Germinal center (tissue), 1 donor: ENCODE measurements at regions not wholly inside any gene's neighbourhood (a gene's known extent, or its start where the extent isn't known, plus 50 kb on each side); places are given as distances from the start of the nearest gene placed in this dataset.

Source experiments
- DNase-seq: peaks from one replicate; pipeline ENCODE4 v3.0.0; 2012; ENCODE audit warnings: mixed read lengths, low spot score

DNA sequence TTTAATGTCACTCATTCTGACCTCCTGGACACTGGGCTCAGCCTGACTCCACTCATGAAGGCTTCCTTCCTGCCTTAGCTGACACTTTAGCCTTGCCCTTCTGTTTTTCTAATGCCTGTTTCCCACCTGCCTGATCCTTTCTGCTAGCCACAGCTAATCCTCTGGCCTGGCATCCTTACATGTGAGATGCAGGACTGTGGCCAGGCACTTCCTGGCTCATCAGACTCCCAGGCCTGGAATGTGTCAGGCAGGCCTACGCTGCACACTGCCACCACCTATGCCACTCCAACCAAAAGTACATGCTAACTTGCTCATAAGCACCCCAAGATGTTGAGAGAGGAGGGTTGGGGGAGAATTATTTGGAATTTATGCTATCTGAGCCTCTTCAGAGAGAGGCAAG lies 138.8 kb upstream of the NALF2 start:
- DNase-seq: no peak

- DNase-seq: no peak
These were observed 141.3 kb upstream of the NALF2 start for GRCh38 chrX:69362856-69363255.

DNA sequence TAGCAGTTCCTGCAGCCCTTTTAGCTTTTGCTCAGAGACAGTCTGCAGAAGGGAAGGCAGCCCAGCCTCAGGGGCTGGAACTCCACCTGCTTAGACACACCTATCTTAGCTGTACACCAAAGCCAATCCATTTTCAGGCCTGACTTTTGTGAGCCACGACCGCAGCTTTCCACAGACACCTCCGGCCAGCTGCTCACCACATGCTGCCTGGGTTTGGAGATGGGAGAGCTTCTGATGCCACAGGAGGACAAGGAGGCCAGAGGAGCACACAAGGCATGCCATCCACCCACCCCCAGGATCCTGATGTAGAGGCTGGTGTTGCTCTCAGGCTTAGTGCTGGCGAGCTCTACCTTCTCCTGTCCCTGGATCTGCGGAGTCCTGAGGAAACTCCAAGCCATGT lies 141.8 kb upstream of the NALF2 start:
- DNase-seq: no peak

DNA sequence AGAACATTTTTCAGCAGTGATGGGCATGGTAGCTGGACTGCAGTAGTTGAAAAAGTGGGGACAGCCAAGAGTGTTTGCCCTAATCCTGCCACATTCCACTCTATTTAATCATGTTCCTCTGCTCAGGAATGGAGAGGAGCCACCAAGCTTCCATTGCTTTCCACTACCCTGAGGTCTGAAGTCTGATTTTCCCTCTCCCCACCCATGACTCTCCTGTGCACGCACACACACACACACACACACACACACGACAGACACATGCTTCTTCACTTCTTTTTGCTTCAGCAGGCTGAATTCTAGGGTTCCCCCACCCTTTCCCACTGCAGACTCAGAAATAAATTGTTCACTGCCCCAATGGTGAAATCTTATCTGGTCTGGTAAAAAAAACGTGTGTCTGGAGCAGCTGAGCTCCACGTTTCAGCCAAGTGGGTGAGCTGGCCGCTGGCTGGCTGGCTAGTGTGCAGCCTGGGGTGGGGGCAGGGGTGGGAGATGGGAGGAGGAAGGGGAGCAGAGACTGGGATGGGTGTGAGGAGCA lies 142.7 kb upstream of the NALF2 start:
- no peak for DNase-seq

DNA sequence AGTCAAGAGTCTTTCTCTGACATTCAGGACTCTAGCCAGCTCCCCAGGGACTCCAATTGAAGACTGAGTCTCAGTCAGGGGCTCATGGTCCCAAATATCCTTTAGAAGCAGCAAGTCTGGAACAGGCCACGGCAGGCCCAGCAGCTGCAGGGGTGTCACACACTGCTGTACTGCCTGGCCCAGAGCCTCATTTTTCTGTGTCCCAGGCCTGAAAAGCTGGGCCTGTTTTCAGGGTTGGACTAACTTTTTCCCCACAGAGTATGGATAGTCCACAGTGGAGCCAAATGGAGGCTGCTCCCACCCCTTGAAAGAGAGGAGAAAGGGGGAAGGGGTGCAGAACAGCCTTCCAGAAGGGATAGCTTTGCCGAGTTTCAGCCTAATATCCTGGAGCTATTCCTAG lies 146.8 kb upstream of the NALF2 start:
- DNase-seq: no peak

GRCh38 chrX:69324851-69325250 lies 159.6 kb upstream of the PJA1 start:
- no peak for DNase-seq

DNA sequence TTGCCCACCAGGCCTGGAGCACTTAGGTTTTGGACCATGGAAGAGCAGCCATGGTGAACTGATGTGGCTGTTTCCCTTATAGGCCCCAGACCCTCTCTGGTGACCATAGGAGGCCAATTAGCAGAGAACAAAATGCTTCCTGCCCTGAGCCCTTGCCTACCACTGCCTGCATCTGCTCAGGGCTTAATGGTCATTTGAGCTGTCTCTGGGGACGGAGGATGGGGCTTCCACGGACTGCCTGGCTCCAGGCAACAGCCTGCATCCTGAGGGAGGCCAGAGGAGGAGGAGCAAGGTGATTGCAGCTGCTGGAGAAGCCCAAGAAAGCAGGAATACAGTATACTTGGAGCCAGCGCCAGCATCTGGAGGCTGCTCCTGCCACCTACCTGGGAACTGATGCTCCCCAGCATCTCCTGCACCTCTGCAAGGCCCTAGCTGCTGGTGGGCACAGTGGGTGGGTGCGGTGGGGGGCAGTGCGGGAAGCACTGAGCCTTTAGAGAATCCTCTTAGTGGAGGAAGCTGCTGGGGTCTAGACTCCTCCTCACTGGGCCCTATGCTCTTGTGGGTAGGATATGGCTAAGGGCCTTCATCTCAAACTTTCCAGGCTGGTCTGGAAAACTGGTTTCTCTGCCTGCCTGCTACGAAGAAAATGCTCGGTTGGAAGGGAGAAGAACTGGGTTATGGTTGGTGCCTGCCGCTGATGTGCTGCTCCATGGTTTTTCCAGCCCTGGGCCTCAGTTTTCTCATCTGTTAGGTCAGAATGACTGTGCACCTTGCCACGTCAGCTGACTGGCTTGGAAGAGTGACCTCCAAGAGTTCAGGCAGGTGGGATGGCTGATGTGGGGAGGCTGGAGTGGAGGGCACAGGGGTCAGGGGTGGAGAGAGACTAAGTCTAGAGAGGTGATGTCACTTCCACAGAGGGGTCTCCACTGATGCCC lies 158.8 kb upstream of the PJA1 start:
- DNase-seq: no peak

DNA sequence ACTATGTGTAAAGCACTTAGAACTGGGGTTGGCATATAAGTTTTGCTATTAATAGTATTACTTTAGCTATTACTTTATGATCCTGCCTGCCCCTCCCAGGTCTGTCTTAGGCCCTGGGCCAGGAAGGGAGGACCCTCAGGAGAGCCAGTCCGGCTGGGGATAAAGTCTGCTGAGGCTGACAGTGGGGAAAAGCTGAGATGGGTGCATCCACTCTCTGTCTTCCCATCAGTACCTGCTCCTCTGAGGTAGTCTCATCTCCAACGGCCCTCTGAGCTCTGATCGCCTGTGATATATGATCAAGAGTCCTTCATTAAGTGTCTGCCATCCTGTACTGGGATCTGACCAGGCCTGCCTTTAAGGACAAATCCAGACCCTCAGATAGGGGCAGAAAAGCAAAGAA lies 156.5 kb upstream of the PJA1 start:
- DNase-seq: no peak

DNA sequence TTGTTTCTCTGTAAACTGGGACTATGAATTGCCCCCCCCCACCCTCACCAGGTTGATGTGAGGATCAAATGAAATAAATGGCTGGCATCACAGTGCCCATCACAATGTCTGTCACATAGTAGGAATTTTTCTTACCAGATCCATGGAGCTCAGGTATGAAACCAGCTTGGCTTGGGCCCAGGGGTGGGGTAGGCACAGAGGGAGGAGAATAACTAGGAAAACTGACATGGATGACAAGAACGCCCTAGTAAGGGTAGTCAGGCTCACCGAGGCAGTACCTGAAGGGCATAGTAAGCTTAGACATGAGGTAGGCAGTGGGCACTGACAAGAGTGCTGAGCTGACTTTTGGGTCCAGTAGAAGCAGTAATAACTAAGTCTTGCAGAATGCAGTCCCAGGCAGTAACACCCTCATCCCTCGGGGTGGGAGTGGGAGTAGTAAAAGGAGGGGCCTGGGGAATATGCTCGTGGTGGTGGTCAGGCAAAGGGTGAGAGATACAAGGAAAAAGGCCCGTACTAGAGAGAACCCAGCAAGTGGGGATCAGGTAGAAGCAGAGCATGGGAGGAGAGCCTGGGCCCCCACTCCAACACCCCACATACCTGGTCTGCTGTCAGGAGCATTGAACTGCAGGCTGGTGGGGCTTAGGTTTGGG lies 155.9 kb upstream of the PJA1 start:
- no peak for DNase-seq

GRCh38 chrX:69320116-69320515 lies 154.9 kb upstream of the PJA1 start:
- DNase-seq: no peak

GRCh38 chrX:69319376-69319775 lies 154.1 kb upstream of the PJA1 start:
- DNase-seq: no peak

- no peak for DNase-seq
These were observed 153.5 kb upstream of the PJA1 start for GRCh38 chrX:69318651-69319340.

DNA sequence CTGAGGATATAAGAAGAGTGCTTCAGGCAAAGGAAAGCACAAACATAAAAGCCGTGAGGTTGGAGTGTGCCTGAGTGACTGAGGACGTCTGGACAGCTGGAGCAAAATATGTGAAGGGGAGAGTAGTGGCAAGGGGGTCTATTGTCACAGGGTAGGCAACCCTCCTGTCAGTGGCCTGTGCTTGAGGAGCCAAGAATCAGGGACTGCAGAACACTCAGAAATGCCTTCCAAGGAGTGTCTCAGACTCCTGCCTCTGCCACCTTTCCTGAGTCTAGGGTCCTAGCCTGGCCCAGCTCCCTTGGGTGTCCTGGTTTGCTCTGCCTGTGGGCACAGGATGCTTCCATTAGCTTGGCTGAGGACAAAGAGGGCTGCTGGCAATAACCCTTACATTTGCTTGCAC lies 152.5 kb upstream of the PJA1 start:
- DNase-seq: no peak

- DNase-seq: no peak
These were observed 149.4 kb upstream of the PJA1 start for GRCh38 chrX:69314436-69315348.

GRCh38 chrX:69313617-69314290 lies 148.5 kb upstream of the PJA1 start:
- DNase-seq: no peak

DNA sequence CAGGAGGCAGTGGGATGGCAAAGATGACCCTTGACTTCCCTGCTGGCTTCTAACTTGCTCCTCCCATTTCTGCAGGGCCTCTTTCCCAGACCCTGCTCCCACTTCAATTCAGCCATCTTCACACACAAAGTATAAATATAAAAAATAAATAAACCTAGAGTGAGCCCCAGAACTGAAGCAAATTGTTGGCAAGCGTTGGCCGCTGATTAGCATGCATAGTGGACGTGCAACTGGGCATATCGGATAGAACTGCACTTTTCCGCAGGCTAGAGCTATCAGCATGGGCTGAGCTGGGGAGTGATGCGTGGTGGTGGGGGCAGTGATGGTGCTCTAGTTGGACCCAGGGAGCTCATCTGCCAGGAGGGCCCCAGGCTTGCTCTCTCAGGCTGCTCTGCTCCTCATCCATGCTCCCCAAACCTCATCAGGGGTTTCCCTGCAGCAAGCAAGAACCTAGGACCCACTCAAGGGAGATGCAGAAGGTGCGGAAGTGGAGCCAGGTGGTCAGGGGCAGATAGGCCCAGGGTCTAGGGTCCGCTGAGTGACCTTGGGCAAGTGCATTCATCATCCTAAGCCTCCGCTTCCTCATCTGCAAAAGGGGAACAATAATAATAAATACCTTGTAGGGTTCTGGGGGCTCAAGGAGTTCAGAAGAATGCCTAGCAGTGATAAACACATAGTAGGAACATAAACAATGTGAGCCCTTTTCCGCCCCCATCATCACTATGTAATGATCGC lies 146.8 kb upstream of the PJA1 start:
- no peak for DNase-seq

DNA sequence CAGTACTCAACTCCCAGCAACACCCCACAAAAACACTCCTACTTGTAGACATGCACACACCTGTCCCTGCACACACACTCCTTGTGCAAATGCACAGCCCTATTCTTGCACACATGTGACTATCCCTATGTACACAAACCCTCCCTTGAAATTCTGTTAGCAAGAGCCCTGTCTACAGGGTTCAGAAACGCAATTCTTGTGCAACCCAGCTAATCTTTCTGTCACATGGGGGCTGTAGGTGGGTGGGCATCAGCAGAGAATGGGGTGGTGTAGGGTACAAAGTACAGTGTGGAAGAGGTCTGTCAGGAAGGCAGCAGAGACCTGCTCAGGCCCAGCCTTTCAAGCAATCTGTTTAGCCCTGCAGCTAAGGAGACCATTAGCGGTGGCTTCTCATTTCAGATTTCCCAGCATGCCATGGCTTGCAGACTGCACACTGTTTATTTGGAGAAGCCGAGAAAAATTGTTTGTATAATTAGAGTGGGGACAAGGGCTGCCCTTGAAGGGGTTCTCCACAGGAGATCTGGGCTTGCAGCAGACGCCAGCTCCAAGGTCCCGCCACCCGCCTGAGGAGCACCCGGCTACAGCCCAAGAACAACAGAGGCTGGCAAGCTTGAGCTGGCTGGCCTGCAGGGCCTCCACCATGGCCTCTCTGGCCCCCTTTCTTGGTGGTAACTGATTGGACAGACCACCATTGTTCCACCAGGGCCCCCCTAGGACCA lies 144.0 kb upstream of the PJA1 start:
- no peak for DNase-seq

- no peak for DNase-seq
These were observed 142.5 kb upstream of the PJA1 start for GRCh38 chrX:69307756-69308155.

DNA sequence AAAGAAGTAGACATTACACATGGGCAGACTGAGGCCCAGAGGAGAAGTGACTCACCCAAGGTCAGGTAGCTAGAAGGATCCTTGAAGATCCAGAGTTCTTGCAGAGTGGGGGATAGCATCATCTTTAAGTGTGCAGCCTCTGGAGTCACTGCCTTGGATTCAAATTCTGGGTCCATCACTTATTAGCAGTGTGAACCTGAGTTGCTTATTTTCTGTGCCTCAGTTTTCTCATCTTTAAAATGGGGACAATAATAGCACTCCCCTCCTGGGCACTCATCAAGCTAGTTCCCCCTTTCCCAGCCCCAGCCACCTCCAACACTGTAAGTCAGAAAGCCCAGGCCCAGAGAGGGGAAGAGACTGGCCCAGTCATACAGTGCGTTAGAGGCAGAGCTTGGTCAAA lies 141.8 kb upstream of the PJA1 start:
- DNase-seq: no peak

GRCh38 chrX:69306063-69306404 lies 140.8 kb upstream of the PJA1 start:
- no peak for DNase-seq
